Erythroblast (primary cell): ENCODE measurements at regions not wholly inside any gene's neighbourhood (a gene's known extent, or its start where the extent isn't known, plus 50 kb on each side); places are given as distances from the start of the nearest gene placed in this dataset.
"Not testable (repeated sequence)": the region's sequence is repeated elsewhere in the genome, so short reads cannot be mapped to it uniquely, and the experiment has no call there.

Experiments used
- GATA1 ChIP-seq: IDR thresholded peaks from 2 replicates; pipeline ENCODE4 v1.6.1; 2011; ENCODE audit warnings: low read depth, mild to moderate bottlenecking, control low read depth, low read length, moderate library complexity
- POLR2A ChIP-seq: IDR thresholded peaks from 2 replicates; pipeline ENCODE4 v1.6.1; 2011; ENCODE audit warnings: mild to moderate bottlenecking, low read length

DNA sequence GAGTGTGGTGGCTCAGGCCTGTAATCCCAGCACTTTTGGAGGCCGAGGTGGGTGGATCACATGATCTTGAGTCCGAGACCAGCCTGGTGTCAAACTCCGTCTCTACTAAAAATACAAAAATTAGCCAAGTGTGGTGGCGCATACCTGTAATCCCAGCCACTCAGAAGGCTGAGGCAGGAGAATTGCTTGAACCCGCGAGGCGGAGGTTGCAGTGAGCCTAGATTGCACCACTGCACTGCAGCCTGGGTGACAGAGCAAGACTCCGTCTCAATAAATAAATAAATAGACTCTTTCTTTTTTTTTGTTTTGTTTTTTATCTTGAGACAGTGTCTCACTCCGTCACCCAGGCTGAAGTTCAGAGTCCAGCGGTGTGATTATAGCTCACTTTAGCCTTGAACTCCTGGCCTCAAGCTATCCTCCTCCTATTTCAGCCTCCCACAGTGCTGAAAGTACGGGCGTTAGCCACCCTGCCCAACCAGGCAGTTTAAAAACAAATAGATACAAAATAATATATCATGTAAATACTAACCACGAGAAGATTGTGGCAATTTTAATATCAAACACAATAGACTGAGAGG, 1158.0 kb upstream of the TMEFF2 start:
- not testable (repeated sequence) for TF ChIP-seq POLR2A, GATA1
